Tibial artery (tissue), 4 donors: ENCODE measurements at regions not wholly inside any gene's neighbourhood (a gene's known extent, or its start where the extent isn't known, plus 50 kb on each side); places are given as distances from the start of the nearest gene placed in this dataset.
"Not testable (repeated sequence)": the region's sequence is repeated elsewhere in the genome, so short reads cannot be mapped to it uniquely, and the experiment has no call there.

ENCODE experiments used
- DNase-seq, 2 donors: peaks; one replicate each; pipeline ENCODE4 v3.0.0-alpha.2; 2019
- H3K27ac ChIP-seq, 2 donors: fragments of 200-600 bp; sonication (generic) in 1 of 2; 1 replicate in 1 of 2; 2 replicates in 1 of 2; pipeline ENCODE4 v1.5.1; 2018 to 2019; ENCODE audit warnings: mild to moderate bottlenecking in 1 of 2
- H3K27me3 ChIP-seq, 2 donors: fragments of 200-600 bp; sonication (generic) in 1 of 2; one replicate each; pipeline versions ENCODE4 v1.5.1 to v1.6.0; 2016 to 2019
- H3K36me3 ChIP-seq, 3 donors: fragments of 200-600 bp; sonication (generic) in 2 of 3; one replicate each; pipeline ENCODE4 v1.5.1; 2016 to 2019; ENCODE audit warnings: mild to moderate bottlenecking in 2 of 3
- H3K4me1 ChIP-seq, 4 donors: fragments of 200-600 bp; sonication (generic) in 2 of 4; 1 replicate in 3 of 4; 2 replicates in 1 of 4; pipeline ENCODE4 v1.5.1; 2016 to 2019
- H3K4me3 ChIP-seq, 2 donors: fragments of 200-600 bp; sonication (generic) in 1 of 2; 1 replicate in 1 of 2; 2 replicates in 1 of 2; pipeline ENCODE4 v1.5.1; 2018 to 2019; ENCODE audit warnings: mild to moderate bottlenecking in 2 of 2
- H3K9me3 ChIP-seq, 3 donors: fragments of 200-600 bp; sonication (generic) in 1 of 3; one replicate each; pipeline ENCODE4 v1.5.1; 2016 to 2019
- CTCF ChIP-seq, 2 experiments: fragments of 200-600 bp in 1 of 2; fragments of 450-650 bp in 1 of 2; IDR thresholded peaks; one replicate each; pipeline ENCODE4 v1.5.1; 2017 to 2019; ENCODE audit warnings: antibody characterized with exemption in 2 of 2, mild to moderate bottlenecking in 1 of 2, moderate library complexity in 1 of 2
- intact Hi-C: fragments of 100-400 bp; cut with DNase I; formaldehyde crosslinking; loops from one replicate; pipeline ENCODE4 v1.15.0; 2023; ENCODE audit warnings: low total_unique reads

DNA sequence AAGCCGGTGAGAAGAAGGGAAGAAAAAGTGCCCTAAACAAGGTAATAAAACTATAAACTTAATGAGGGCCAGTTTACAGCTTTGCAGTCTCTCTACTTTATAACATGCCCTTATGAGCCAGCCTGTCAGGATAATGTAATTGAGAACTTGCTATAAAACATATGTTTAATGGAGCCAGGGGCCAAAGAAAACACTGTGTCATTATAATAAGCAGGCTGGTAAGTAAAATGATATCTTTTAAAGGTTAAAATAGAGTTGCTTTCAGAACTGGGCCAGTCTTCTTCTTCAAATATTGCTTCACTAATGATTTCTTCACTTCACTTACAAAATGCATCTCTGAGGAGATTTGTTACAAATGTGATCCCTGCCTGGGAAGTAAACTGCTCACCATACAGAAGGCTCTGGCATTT, 192.5 kb downstream of the SHOX2 start:
- intact Hi-C loops = no loop called here

DNA sequence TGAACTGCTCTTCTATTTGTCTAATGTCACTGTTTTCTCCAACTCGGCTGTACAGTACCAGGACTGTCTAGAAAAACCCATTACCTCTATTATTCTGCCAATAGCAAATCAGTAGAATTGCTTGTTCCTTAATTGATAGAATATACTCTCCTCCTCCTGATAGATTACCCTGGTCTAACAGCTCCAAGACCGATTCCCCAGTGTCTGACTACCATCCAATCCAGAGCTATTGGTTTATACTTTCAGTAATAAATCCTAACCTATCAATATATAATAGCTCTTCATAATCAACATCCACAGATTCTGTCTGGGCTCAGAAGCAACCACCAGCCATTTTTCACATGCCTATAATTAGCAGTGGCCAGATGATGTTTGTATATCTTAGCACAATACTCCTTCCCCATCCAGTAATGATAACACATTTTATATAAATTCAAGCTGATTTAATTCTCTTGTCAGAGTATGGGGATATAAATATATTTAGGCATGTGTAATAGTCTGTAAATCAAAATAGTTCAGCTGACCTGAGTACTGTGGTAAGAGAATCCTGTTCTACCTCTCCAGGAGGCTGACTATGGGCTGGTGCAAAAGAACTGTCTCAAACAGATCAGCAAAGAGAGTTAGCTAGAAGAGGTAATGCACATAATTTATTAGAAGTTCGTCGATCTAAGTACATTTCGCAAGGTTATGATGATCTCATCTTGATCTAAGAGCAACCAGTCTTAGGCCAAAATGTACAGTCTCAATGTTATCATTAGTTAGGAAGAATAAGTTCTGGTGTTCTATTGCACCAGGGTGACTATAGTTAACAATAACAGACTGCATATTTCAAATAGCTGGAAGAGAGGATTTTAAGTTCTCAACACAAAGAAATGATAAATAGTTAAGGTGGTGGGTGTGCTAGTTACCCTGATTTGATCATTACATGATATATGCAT, 193.4 kb downstream of the SHOX2 start:
- Histone ChIP-seq H3K27me3 (no peaks in the 10 kb centered on the region), H3K36me3 (no peaks in the 10 kb centered on the region), H3K4me1 (no peaks in the 10 kb centered on the region), H3K4me3 (no peak overlapping the region), H3K9me3 (no peaks in the 10 kb centered on the region), H3K27ac (no peak overlapping the region)
- DNase-seq = no peak
- TF ChIP-seq CTCF (IDR thresholded peaks at IDR 0.05) = no peak
- intact Hi-C loops = no loop called here

More for the DNA sequence above, 192.5 kb downstream of the SHOX2 start:
- H3K4me3 ChIP-seq = no peak overlapping the region
- no peak for TF ChIP-seq CTCF (IDR thresholded peaks at IDR 0.05)
- H3K27me3 ChIP-seq = no peaks in the 10 kb centered on the region
- no peak for DNase-seq
- H3K9me3 ChIP-seq = no peaks in the 10 kb centered on the region
- no peaks in the 10 kb centered on the region for H3K4me1 ChIP-seq
- no peaks in the 10 kb centered on the region for H3K36me3 ChIP-seq
- no peak overlapping the region for H3K27ac ChIP-seq

DNA sequence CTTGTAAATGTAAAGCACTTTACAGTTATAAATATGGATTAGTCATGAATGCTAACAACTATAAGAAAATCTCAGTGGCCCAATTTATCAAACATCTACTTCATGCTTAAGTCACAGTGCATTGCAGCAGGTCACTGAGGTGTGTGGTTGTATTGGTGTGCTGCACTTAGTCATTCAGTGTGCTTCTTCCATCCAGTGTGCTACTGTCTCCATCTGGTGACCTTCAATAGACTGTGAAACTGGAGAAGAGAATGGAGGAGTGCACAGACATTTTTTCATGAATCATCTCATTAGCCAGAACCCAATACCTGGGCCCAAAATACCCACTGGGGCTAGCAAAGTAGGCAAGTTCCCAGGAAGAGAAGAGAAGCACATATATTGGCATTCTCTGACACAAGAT, 199.6 kb downstream of the SHOX2 start:
- Histone ChIP-seq H3K4me1 (no peaks in the 10 kb centered on the region), H3K27ac (no peak overlapping the region), H3K9me3 (peaks cover 2 to 14% (median 5%) of the 10 kb centered on the region in 3 donors), H3K27me3 (no peaks in the 10 kb centered on the region), H3K36me3 (no peaks in the 10 kb centered on the region), H3K4me3 (no peak overlapping the region)
- DNase-seq = no peak
- intact Hi-C loops = no loop called here
- TF ChIP-seq CTCF (IDR thresholded peaks at IDR 0.05) = no peak

GRCh38 chr3:157905885-157906284, 200.3 kb downstream of the SHOX2 start:
- Histone ChIP-seq H3K27me3 (no peaks in the 10 kb centered on the region), H3K9me3 (peaks cover 2 to 14% (median 5%) of the 10 kb centered on the region in 3 donors), H3K4me1 (no peaks in the 10 kb centered on the region), H3K4me3 (no peak overlapping the region), H3K36me3 (no peaks in the 10 kb centered on the region), H3K27ac (no peak overlapping the region)
- no peak for DNase-seq
- TF ChIP-seq CTCF (IDR thresholded peaks at IDR 0.05) = no peak
- intact Hi-C loops = no loop called here

- H3K27me3 ChIP-seq, DNase-seq, intact Hi-C loops: not testable (repeated sequence)
Observed at GRCh38 chr3:157902680-157903079, 203.5 kb downstream of the SHOX2 start.

GRCh38 chr3:157888040-157888439, 218.2 kb downstream of the SHOX2 start:
- Histone ChIP-seq H3K4me3 (no peak overlapping the region), H3K36me3 (no peaks in the 10 kb centered on the region), H3K9me3 (no peaks in the 10 kb centered on the region), H3K27me3 (no peaks in the 10 kb centered on the region), H3K4me1 (no peaks in the 10 kb centered on the region), H3K27ac (no peak overlapping the region)
- intact Hi-C loops = no loop called here
- no peak for TF ChIP-seq CTCF (IDR thresholded peaks at IDR 0.05)
- no peak for DNase-seq

More at GRCh38 chr3:157902680-157903079, 203.5 kb downstream of the SHOX2 start:
- not testable (repeated sequence) for H3K27ac ChIP-seq, H3K4me3 ChIP-seq, H3K36me3 ChIP-seq, H3K4me1 ChIP-seq
- H3K9me3 ChIP-seq = peaks cover 2 to 14% (median 5%) of the 10 kb centered on the region in 3 donors
